Omental fat pad (tissue), 2 donors: ENCODE measurements at regions not wholly inside any gene's neighbourhood (a gene's known extent, or its start where the extent isn't known, plus 50 kb on each side); places are given as distances from the start of the nearest gene placed in this dataset. TPM values are rescaled to one million over a fixed set of nuclear protein-coding genes. Genes with fewer than 3 reads are reported as not detected.
"Not testable (repeated sequence)": the region's sequence is repeated elsewhere in the genome, so short reads cannot be mapped to it uniquely, and the experiment has no call there.

Experiments used
- ATAC-seq: fragments of 150-250 bp; one replicate; pipeline ENCODE4 v1.9.1; 2016; ENCODE audit warnings: mild to moderate bottlenecking, moderate library complexity; ENCODE audit not compliant: low FRiP score
- DNase-seq: peaks from one replicate; pipeline ENCODE4 v3.0.0-alpha.2; 2019; ENCODE audit warnings: low spot score
- small RNA-seq: library from RNA; depleted of rRNA; stranded (forward); fragments of <200 nt; gene quantifications from one replicate; pipeline ENCODE3, GENCODE V24; 2016

GRCh38 chr2:90298126-90298755, 1606.8 kb downstream of the RPIA start:
- ATAC-seq, result not testable (repeated sequence)

GRCh38 chr2:90298983-90299382, 1607.5 kb downstream of the RPIA start:
- not testable (repeated sequence) for DNase-seq, ATAC-seq

More at GRCh38 chr2:90298126-90298755, 1606.8 kb downstream of the RPIA start:
- not testable (repeated sequence) for DNase-seq

DNA sequence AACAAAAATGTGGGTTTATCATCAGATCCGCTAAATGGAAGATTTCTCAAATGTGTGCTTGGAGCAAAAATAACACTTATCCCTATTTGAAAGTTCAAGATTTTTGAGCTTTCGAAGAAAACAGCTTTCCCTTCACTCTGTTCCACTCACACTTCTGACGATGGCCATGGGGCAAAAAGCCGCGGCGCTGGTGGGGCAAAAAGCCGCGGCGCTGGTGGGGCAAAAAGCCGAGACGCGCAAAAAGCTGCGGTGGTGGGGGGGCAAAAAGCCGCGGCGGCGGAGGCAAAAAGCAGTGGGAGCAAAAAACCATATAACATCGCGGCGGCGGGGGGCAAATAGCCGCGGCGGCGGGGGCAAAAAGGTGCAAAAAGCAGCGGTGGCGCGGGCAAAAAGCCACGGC, 1631.5 kb downstream of the RPIA start:
- not testable (repeated sequence) for DNase-seq, ATAC-seq

- DNase-seq, result not testable (repeated sequence)
These were observed 1632.4 kb downstream of the RPIA start for GRCh38 chr2:90323612-90324558.

GRCh38 chr2:90324672-90325071, 1633.2 kb downstream of the RPIA start:
- not testable (repeated sequence) for DNase-seq, ATAC-seq

More at GRCh38 chr2:90323612-90324558, 1632.4 kb downstream of the RPIA start:
- ATAC-seq, result not testable (repeated sequence)

DNA sequence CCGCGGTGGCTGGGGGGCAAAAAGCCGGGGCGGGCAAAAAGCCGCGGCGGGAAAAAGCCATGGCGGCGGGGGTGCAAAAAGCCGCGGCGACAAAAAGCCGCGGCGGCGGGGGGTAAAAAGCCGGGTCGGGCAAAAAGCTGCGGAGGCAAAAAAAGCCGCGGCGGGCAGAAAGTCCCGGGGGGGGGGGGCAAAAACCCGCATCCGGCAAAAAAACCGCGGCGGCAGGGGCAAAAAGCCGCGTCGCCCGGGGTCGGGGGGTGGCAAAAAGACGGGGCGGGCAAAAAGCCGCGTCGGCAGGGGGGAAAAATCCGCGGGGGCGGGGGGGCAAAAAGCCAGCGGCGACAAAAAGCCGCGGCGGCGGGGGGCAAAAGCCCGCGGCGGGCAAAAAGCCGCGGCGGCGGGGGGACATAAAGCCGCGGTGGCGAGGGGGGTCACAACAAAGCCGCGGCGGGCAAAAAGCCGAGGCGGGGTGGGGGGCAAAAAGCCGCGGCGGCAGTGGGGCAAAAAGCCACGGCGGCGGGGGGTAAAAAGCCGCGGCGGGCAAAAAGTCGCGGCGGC, 1634.4 kb downstream of the RPIA start:
- not testable (repeated sequence) for DNase-seq

DNA sequence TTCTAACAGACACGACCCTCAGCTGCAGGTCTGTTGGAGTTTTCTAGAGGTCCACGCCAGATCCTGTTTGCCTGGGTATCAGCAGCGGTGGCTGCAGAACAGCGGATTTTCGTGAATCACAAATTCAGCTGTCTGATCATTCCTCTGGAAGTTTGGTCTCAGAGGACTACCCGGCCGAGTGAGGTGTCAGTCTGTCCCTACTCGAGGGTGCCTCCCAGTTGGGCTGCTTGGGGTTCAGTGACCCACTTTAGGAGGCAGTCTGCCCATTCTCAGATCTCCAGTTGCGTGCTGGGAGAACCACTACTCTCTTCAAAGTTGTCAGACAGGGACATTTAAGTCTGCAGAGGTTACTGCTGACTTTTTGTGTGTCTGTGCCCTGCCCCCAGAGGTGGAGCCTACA, 1664.1 kb downstream of the RPIA start:
- not testable (repeated sequence) for ATAC-seq, DNase-seq

More for the DNA sequence above, 1634.4 kb downstream of the RPIA start:
- ATAC-seq, result not testable (repeated sequence)

DNA sequence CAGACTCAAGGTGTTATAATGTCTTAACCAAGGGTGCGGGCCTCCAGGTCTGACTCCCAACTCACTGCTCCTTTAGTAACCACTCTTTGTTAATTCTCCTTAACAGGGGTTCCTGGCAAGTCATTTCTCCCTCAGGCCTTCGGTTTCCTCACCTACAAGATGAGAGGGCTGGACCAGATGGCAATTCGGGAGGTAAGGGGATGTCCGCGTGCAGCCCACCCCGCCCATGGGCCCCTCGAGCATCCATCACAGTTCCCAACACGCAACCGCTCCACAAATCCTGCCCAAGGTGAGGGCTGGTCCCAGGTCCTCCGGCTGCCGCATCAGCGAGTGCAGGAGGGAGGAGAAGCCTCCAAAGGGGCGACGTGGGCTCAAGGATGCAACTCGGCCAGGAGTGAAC, 1667.9 kb downstream of the RPIA start:
- DNase-seq, ATAC-seq: not testable (repeated sequence)

GRCh38 chr2:90359887-90360730, 1668.6 kb downstream of the RPIA start:
- not testable (repeated sequence) for DNase-seq, ATAC-seq

GRCh38 chr2:90360731-90361035, 1669.2 kb downstream of the RPIA start:
- not testable (repeated sequence) for DNase-seq

More at GRCh38 chr2:90360731-90361035, 1669.2 kb downstream of the RPIA start:
- not testable (repeated sequence) for ATAC-seq

Small RNA genes lying in the stretch of these regions (small RNA-seq; reads per million reads assigned to genes)
- not detected for gene AC233263.1
- not detected for gene AC233263.2
- not detected for gene IGKV1D-35
- not detected for gene IGKV2D-19
- not detected for gene IGKV2D-36
- not detected for gene IGKV2D-38
- gene IGKV3D-25, result not detected
